ENCODE measurements at regions not wholly inside any gene's neighbourhood (a gene's known extent, or its start where the extent isn't known, plus 50 kb on each side); places are given as distances from the start of the nearest gene placed in this dataset.

- TF ChIP-seq, protein P1, sequence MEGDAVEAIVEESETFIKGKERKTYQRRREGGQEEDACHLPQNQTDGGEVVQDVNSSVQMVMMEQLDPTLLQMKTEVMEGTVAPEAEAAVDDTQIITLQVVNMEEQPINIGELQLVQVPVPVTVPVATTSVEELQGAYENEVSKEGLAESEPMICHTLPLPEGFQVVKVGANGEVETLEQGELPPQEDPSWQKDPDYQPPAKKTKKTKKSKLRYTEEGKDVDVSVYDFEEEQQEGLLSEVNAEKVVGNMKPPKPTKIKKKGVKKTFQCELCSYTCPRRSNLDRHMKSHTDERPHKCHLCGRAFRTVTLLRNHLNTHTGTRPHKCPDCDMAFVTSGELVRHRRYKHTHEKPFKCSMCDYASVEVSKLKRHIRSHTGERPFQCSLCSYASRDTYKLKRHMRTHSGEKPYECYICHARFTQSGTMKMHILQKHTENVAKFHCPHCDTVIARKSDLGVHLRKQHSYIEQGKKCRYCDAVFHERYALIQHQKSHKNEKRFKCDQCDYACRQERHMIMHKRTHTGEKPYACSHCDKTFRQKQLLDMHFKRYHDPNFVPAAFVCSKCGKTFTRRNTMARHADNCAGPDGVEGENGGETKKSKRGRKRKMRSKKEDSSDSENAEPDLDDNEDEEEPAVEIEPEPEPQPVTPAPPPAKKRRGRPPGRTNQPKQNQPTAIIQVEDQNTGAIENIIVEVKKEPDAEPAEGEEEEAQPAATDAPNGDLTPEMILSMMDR (IDR thresholded peaks at IDR 0.05; ENCODE audit: low read length) = no peak
- TF ChIP-seq EZH2 (IDR thresholded peaks at IDR 0.05; ENCODE audit: borderline replicate concordance, low read length) = no peak
Measured at GRCh38 chr3:101072300-101072699, 79.1 kb upstream of the ABI3BP start.

Data from OCI-LY1 (cell line).